ENCODE measurements at regions not wholly inside any gene's neighbourhood (a gene's known extent, or its start where the extent isn't known, plus 50 kb on each side); places are given as distances from the start of the nearest gene placed in this dataset.

DNA sequence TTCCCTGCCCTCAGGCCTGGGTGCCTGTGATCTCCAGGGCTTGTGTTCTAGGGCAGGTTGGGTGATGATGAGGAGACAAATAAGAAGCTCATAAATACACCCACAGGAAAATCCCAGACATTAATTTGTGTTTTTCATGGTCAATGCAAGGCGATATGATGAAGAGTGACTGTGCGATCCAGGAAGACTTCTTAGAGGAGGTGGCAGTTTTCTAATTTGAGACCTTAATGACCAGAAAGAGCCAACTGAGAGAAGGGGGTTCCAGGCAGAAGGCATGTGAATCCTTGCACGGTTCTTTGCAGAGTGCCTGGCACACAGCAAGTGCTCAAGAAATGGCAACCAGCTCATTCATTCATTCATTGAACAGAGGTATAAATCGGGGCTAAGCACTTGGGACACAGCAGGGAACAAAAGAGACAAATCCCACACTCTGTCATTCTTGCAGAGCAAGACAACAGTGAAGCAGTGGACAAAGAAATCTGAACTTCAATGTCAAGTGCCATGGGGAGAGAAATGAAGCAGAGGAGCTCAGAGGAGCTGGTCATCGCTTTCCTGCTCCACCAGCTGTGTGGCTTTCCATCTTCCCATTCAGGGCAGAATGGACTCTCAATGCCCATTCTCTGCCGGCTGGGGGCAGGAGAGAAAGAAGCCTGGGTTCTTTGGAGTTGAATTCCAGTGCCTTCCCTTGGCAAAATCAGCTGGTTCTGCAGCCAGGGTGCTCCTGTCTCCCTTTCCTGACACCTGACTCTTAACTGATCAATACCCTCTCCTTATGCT, 128.3 kb downstream of the AACS start:
- TF ChIP-seq TAF1 (IDR thresholded peaks at IDR 0.05; ENCODE audit: low read depth) (no peak), YY1 (IDR thresholded peaks at IDR 0.05; ENCODE audit: low read depth) (no peak), USF1 (IDR thresholded peaks at IDR 0.05) (no peak), RAD21 (IDR thresholded peaks at IDR 0.05; ENCODE audit: low read depth) (no peak)
